ENCODE measurements at regions not wholly inside any gene's neighbourhood (a gene's known extent, or its start where the extent isn't known, plus 50 kb on each side); places are given as distances from the start of the nearest gene placed in this dataset.

GRCh38 chr1:172941945-172942344, 108.8 kb downstream of the TNFSF18 start:
- no peak for TF ChIP-seq CTCF (IDR thresholded peaks at IDR 0.05)
- no peak for TF ChIP-seq POLR2A (IDR thresholded peaks at IDR 0.05)

Data from adrenal gland (tissue), 5 donors.